ENCODE measurements at regions not wholly inside any gene's neighbourhood (a gene's known extent, or its start where the extent isn't known, plus 50 kb on each side); places are given as distances from the start of the nearest gene placed in this dataset.
"Not testable (repeated sequence)": the region's sequence is repeated elsewhere in the genome, so short reads cannot be mapped to it uniquely, and the experiment has no call there.

DNA sequence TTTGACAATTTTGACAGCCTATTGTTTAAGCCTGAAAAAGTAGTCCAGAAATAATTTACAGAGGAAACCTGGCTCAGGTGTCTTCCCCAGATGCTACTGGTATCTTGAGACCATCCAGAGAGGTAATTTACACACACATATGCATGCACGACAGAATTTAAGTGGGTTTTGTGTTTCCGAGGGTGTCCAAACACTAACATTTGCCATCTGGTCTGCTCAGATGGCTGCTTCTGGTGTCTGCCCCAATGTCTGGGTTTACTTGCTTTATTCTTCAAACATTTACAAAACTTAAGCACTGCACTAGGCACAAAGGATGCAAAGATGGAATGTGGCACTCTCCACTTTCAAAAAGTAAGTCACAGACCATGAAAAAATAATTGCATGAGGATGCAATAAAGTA is 226.6 kb upstream of the EGLN3 start:
- DNase-seq (ENCODE audit: low read depth, low spot score) = no peak

DNA sequence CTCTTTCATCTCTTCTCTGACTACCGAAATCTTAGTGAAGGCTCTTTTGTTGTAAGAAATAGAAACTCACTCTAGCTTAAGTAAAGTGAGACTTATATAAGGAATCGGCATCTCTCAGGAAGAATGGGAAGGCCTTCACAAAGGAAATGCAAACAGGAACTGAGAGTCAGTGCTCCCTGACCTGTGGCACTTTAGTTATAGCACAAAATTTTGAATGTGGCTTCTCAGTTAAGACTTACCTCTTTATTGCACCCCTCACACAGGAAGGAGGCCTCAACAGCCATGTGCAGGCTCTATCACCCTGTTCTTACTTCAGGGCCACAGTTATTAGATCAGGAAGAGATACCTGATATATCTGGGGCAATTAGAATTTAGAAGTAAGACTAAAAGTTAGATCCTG is 224.7 kb upstream of the EGLN3 start:
- DNase-seq (ENCODE audit: low read depth, low spot score) = no peak

- DNase-seq (ENCODE audit: low read depth, low spot score) = no peak
Observed at GRCh38 chr14:34174973-34175372, 224.1 kb upstream of the EGLN3 start.

DNA sequence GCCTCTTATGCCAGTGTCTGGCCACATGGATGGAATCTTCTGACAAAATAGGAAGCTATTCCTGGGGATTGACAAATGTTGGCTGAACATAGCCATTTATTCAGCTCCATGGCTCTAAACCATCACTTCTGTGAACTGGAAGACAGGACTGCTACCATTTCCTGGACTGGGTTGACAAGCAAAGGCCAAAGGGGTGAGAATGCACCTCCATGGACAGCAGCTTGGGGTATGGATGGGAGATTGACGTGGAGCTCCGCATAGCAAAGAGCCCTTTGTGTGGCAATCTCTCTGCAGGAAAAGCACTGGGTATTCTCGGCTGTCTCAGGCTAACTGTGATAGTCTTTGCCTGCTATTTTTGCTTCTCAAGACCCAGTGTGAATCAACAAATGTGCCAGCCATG is 223.0 kb upstream of the EGLN3 start:
- DNase-seq (ENCODE audit: low read depth, low spot score) = no peak

DNA sequence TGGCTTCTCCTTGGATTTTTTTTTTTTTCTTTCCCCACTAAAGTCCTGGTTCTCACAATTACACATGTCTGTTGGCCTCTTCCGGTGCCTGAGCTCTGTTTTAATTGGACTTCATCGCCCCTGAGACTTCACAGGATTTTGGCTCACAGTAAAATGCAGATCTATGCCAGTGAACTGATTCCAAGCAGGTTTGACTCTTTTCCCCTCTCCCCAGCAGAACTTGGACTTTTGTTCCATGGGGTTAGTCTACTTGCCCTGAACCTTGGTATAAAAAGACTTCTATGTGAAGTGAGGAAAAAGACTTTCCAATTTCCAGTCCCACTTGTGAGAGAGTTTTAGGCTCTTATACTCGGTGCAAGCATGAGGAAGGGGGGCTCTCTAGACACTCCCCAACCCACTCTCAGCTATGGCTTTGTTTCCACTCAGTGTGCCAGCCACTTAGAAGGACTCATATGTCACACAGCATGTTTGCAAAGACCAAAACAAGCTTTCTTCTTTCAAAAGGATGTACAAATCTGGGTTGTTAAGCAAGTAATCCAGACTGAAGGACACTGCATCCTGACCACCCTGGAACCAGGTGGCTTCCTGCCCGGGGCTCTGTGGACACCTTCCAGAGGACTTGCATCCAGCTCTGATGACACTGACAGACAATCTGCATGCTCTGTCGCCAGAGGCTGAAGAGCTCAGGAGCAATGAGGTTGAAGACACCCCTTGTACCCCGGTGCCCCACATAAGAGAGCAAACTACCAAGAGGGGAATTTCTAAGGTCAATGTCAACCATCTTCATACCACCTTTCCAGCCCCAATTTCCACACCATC is 221.9 kb upstream of the EGLN3 start:
- no peak for DNase-seq (ENCODE audit: low read depth, low spot score)

- no peak for DNase-seq (ENCODE audit: low read depth, low spot score)
Observed at GRCh38 chr14:34172173-34172451, 221.2 kb upstream of the EGLN3 start.

DNA sequence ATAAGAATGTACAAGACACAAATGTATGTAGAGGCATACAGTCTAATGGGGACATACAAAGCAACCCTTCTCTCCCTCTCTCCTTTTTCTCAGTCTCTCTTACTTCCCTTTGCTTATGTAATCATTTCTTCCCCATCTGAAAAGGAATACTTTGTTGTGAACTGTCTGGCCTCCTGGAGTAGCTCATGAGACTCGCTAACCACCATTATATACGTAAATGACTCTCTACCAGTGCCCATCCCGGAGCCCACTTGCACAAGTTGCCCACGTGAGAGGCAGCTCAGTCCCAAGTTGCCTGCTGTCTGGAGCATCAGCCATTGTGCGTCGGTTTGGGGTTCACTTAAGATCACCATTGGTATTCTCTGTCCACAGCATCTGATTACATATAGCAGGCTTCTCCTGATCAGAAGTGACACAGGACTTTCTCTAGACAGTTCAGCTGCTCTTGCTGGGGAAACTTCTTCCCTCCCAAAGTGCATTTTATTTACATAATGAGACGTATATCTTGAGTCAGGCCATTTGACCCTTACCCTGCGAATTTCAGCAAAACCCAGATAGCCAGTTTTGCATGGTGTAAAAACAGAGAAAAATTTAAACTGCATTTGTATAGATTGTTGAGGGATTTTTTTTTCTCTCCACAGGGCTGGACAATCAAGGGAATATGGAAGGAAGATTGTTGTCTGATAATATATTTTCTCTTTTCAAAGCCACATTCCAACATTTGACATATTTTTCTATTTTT is 220.7 kb upstream of the EGLN3 start:
- DNase-seq (ENCODE audit: low read depth, low spot score) = no peak

GRCh38 chr14:34170882-34171281 is 220.0 kb upstream of the EGLN3 start:
- DNase-seq (ENCODE audit: low read depth, low spot score) = no peak

DNA sequence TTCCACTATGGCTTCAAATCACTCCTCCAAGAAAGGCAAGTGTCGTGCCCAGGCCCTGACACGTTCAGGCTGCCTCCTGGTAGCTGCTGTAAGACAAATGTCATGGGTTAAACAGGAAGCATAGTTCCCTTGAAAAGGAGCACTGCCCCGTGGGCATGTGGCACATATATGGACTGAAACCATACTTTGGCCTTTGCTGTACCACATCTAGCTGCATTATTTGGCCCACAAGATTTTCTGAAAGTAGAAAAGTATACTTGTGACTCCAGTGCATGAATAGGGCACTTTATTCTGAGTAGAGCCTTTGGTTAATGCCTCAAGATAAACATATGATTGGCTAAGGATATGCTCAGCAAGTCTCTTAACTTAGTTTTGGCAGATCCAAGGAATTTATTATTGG is 218.7 kb upstream of the EGLN3 start:
- no peak for DNase-seq (ENCODE audit: low read depth, low spot score)

- no peak for DNase-seq (ENCODE audit: low read depth, low spot score)
Observed at GRCh38 chr14:34168656-34169055, 217.8 kb upstream of the EGLN3 start.

DNA sequence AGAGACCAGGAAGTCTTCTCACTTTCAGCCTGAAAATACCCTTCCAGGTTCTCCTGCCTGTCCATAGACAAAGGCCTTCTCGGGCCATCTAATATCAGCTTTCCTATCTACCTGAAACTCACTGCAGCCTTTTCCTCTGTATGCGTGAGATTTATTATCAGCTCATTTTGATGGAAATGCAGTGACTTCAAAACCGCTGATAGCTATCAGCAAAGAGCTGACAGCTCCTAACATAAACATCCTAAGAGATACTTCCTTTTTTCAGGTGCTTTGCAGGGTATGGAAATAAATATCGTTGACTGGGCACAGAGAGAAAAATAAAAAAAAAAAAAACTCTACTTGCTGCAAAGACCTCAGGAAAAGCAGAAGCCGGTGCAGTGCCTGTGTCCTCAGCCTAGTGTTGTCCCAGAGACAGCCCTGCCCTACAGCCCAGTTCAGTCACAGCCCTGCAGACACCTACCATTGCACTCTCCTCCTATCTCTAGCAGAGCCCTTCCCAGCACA is 215.0 kb upstream of the EGLN3 start:
- no peak for DNase-seq (ENCODE audit: low read depth, low spot score)

DNA sequence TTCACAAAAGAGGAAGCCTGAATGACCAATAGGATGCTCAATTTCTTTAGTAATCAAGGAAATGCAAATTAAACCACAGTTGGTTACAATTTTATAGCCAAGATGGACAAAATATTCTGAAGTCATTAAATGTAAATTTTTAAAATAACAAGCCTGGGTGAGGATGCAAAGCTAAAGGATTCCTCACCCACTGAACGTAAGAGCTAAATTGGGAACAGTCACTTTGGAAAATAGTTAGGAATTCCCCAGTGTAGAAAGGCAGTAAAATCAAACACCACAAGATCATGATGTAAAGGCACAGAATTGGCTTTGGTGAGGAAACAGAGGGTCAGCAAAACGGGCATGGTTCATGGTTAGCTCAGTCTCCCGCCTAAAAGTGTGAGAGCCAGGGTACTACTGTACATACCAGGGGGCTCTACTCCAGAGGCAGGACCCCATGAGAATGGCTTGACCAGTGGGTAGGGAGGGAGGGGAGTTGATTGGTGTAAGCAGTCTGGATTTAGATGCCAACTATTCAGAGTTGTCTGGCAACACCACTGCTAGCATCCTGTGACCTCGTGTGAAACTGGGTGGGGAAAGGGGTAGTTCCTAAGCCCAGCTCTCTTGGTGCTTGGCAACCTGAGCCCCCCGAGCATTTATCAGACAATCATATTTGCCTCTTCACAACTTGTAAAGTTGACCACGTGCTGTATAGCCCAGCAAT is 213.4 kb upstream of the EGLN3 start:
- DNase-seq (ENCODE audit: low read depth, low spot score) = no peak

GRCh38 chr14:34161351-34162082 is 210.6 kb upstream of the EGLN3 start:
- no peak for DNase-seq (ENCODE audit: low read depth, low spot score)

GRCh38 chr14:34160619-34161018 is 209.7 kb upstream of the EGLN3 start:
- DNase-seq (ENCODE audit: low read depth, low spot score) = no peak

GRCh38 chr14:34157651-34158050 is 206.8 kb upstream of the EGLN3 start:
- DNase-seq (ENCODE audit: low read depth, low spot score) = no peak

DNA sequence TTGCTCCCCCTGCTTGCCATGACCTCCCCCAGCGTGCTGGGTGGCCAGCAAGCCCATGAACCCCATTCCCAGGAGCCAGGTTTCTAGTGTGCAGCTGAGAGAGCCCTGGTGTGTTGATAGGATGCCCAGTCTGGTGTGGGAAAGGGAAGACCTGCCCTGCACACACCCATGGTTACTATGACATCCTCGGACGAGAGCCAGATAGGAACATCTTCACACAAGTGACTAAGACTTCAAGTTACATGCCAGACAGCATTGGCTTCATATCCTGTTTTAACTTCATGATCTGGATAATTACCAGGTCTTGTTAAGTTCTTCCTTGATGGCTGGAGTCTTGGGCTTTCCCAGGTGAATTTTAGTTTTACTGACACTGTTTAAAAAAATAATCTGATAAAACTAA is 196.6 kb upstream of the EGLN3 start:
- DNase-seq (ENCODE audit: low read depth, low spot score) = no peak

DNA sequence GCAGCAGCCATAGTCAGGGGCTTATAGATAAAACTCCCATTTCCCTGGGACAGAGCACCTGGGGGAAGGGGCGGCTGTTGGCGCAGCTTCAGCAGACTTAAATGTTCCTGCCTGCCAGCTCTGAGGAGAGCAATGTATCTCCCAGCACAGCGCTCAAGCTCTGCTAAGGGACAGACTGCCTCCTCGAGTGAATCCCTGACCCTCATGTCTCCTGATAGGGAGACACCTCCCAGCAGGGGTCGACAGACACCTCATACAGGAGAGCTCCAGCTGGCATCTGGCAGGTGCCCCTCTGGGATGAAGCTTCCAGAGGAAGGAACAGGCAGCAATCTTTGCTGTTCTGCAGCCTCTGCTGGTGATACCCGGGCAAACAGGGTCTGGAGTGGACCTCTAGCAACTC is 189.3 kb upstream of the EGLN3 start:
- DNase-seq (ENCODE audit: low read depth, low spot score) = not testable (repeated sequence)

GRCh38 chr14:34139160-34140121 is 188.6 kb upstream of the EGLN3 start:
- DNase-seq (ENCODE audit: low read depth, low spot score) = not testable (repeated sequence)

DNA sequence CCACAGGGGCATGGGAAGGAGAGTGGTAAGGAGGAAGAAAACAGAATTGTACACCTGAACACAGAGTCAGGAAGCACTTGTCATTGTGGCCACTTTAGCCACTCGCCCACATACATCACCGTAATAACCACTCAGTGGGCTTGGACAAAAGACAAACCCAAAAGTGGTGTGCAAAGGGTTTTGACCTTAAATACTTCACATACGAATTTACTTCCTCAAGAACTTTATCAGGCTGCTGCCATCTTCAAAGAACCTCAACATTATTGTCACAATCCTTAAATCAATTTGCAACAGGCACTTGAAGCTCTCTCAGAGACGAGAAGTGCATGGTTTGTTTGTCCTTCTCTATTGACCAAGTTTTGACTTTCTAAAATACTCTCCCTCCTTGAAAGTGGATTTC is 187.3 kb upstream of the EGLN3 start:
- no peak for DNase-seq (ENCODE audit: low read depth, low spot score)

DNA sequence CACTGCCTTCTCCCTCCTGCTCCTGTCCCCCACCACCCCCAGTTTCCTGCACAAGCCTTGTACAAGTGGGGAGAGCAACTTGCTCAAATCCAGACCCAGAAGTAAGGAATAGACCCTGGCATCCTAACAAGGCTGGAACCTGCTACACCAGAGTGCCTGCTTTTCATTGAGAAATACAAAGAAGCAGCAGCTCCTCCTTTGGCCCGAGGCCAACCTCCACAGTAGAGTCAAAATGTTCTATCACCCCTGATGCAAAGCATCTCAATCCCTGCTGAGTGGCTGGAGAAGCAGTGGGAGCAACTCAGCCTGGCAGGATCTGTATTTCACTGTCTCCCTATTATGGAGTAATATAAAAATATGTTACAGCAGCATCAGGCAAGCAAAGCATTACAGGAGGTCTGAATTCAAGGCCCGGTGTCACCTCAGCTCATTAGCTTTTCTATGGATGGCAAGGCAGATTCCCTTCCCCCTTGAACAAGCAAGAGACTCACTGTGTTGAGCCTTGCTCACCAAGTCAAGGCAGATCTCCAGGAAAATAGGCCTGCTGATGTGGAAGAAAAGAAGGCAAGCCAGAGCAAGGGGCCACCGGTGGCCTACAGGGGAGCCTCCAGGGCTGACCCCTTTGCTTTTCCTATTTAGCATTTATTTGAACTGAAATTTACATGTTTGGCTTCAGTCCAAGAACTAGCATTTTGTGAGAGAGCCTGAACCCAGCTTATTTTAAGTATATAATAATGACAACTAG is 186.3 kb upstream of the EGLN3 start:
- DNase-seq (ENCODE audit: low read depth, low spot score) = no peak
